GM12878 (cell line): ENCODE measurements at regions not wholly inside any gene's neighbourhood (a gene's known extent, or its start where the extent isn't known, plus 50 kb on each side); places are given as distances from the start of the nearest gene placed in this dataset.

Source experiments
- ATAC-seq: fragments of 200-7000 bp; cut with Tn5 transposase; 3 replicates; pipeline ENCODE4 v1.9.1; 2020; ENCODE audit warnings: mild to moderate bottlenecking, moderate library complexity
- BruUV-seq: library from RNA; stranded (reverse); fragments of 400-500 nt; replicated peaks from 2 replicates; lab custom pipeline; 2021; lab: Mats Ljungman, UMichigan
- CTCF ChIA-PET: fragments of 300-600 bp; sonication (Branson Sonifier 250); formaldehyde crosslinking; extraction: SDS; loops from one replicate; lab custom pipeline; 2021; ENCODE audit warnings: inconsistent platforms; lab: Yijun Ruan, JAX
- POLR2A ChIA-PET: fragments of 350-600 bp; formaldehyde crosslinking; extraction: SDS; loops from one replicate; lab custom pipeline; 2021; ENCODE audit warnings: inconsistent platforms; lab: Charles Lee
- RAD21 ChIA-PET: fragments of 300-600 bp; sonication (Branson Sonifier 250); formaldehyde crosslinking; loops from one replicate; lab custom pipeline; 2023; ENCODE audit warnings: antibody characterized with exemption; ENCODE audit not compliant: unreplicated experiment; lab: Charles Lee
- SMC1A ChIA-PET: fragments of 300-600 bp; sonication (Branson Sonifier 250); formaldehyde crosslinking; loops from one replicate; lab custom pipeline; 2023; ENCODE audit not compliant: unreplicated experiment, uncharacterized antibody; lab: Charles Lee
- DNase-seq: peaks from one replicate; pipeline ENCODE4 v3.0.0-alpha.2; 2011; ENCODE audit warnings: low read depth, low spot score
- FAIRE-seq: peaks from 3 replicates; lab custom pipeline; 2011; peaks lifted over from hg19 to GRCh38; lab: Jason Lieb, UNC
- H2AFZ ChIP-seq: 2 replicates; pipeline ENCODE4 v1.6.0; 2011; ENCODE audit warnings: low read depth, low read length, control low read depth; ENCODE audit not compliant: control insufficient read depth
- H3K27ac ChIP-seq: 2 replicates; pipeline ENCODE4 v1.5.1; 2011; ENCODE audit warnings: control low read depth; ENCODE audit not compliant: control insufficient read depth, insufficient read depth
- H3K27me3 ChIP-seq, 2 experiments: replicated peaks in 1 of 2; 2 replicates each; pipeline versions ENCODE4 v1.6.0 to v1.6.1; 2011; ENCODE audit warnings: low read length in 1 of 2; ENCODE audit not compliant: control insufficient read depth in 2 of 2, insufficient read depth in 2 of 2
- H3K36me3 ChIP-seq, 2 experiments: 2 replicates each; pipeline ENCODE4 v1.5.1; 2011; ENCODE audit warnings: low read length in 1 of 2; ENCODE audit not compliant: control insufficient read depth in 2 of 2, insufficient read depth in 2 of 2
- H3K4me1 ChIP-seq: 2 replicates; pipeline ENCODE4 v1.6.1; 2011; ENCODE audit warnings: mild to moderate bottlenecking, low read length, moderate library complexity, mixed read lengths; ENCODE audit not compliant: control insufficient read depth, insufficient read depth
- H3K4me2 ChIP-seq: 2 replicates; pipeline ENCODE4 v1.6.0; 2011; ENCODE audit warnings: control low read depth; ENCODE audit not compliant: control insufficient read depth, insufficient read depth
- H3K4me3 ChIP-seq: fragments of 200-600 bp; sonication (generic); 2 replicates; pipeline ENCODE4 v1.5.1; 2016
- H3K79me2 ChIP-seq: 2 replicates; pipeline ENCODE4 v1.6.0; 2011; ENCODE audit warnings: low read length; ENCODE audit not compliant: control insufficient read depth, insufficient read depth
- H3K9ac ChIP-seq: 2 replicates; pipeline ENCODE4 v1.8.0; 2011; ENCODE audit warnings: low read length, control low read depth, mixed read lengths; ENCODE audit not compliant: control insufficient read depth, insufficient read depth
- H3K9me3 ChIP-seq: replicated peaks from 3 replicates; pipeline ENCODE4 v1.5.1; 2011; ENCODE audit warnings: mild to moderate bottlenecking, low read length; ENCODE audit not compliant: control insufficient read depth, insufficient read depth
- H4K20me1 ChIP-seq: 2 replicates; pipeline ENCODE4 v1.6.0; 2011; ENCODE audit not compliant: control insufficient read depth, insufficient read depth
- ATF2 ChIP-seq: IDR thresholded peaks from 2 replicates; pipeline ENCODE4 v1.6.1; 2012; ENCODE audit warnings: low read length, inconsistent platforms
- ATF3 ChIP-seq: IDR thresholded peaks from 2 replicates; pipeline ENCODE4 v1.6.1; 2011; ENCODE audit warnings: low read depth, mild to moderate bottlenecking, low read length, moderate library complexity, borderline replicate concordance; ENCODE audit errors: extremely low read depth
- DPF2 ChIP-seq: fragments of 450-650 bp; IDR thresholded peaks from 2 replicates; pipeline ENCODE4 v1.6.1; 2017; ENCODE audit warnings: mild to moderate bottlenecking
- ESRRA ChIP-seq: IDR thresholded peaks from 2 replicates; pipeline ENCODE4 v1.6.1; 2012; ENCODE audit warnings: mild to moderate bottlenecking, low read length, improper control_type of control experiment
- KLF5 ChIP-seq: fragments of 450-650 bp; IDR thresholded peaks from 2 replicates; pipeline ENCODE4 v1.6.1; 2014; ENCODE audit warnings: mild to moderate bottlenecking; ENCODE audit not compliant: partially characterized antibody
- MYC ChIP-seq: IDR thresholded peaks from 2 replicates; pipeline ENCODE4 v1.6.1; 2011; ENCODE audit warnings: mild to moderate bottlenecking, low read length, moderate library complexity, inconsistent platforms; ENCODE audit not compliant: insufficient read depth, insufficient replicate concordance, insufficient read length, severe bottlenecking
- NFIC ChIP-seq: IDR thresholded peaks from 2 replicates; pipeline ENCODE4 v1.6.1; 2012; ENCODE audit warnings: low read depth, mild to moderate bottlenecking, inconsistent platforms, low read length, moderate library complexity
- NFXL1 ChIP-seq: fragments of 450-650 bp; IDR thresholded peaks from 2 replicates; pipeline ENCODE4 v1.6.1; 2017; ENCODE audit warnings: antibody characterized with exemption, mild to moderate bottlenecking, borderline replicate concordance
- NR2F1 ChIP-seq: fragments of 450-650 bp; conservative IDR thresholded peaks from 2 replicates; pipeline ENCODE4 v1.6.1; 2017; ENCODE audit warnings: mild to moderate bottlenecking
- PAX8 ChIP-seq: fragments of 450-650 bp; IDR thresholded peaks from 2 replicates; pipeline ENCODE4 v1.6.1; 2017; ENCODE audit warnings: mild to moderate bottlenecking, moderate library complexity
- STAT3 ChIP-seq: IDR thresholded peaks from 2 replicates; pipeline ENCODE4 v1.6.1; 2011; ENCODE audit warnings: low read depth, low read length, improper control_type of control experiment
- TAF1 ChIP-seq: IDR thresholded peaks from 2 replicates; pipeline ENCODE4 v1.6.1; 2011; ENCODE audit warnings: mild to moderate bottlenecking, low read depth, low read length, borderline replicate concordance
- YY1 ChIP-seq: IDR thresholded peaks from 2 replicates; pipeline ENCODE4 v1.6.1; 2011; ENCODE audit warnings: low read depth, mild to moderate bottlenecking, low read length
- ZNF592 ChIP-seq: fragments of 450-650 bp; IDR thresholded peaks from 2 replicates; pipeline ENCODE4 v1.6.1; 2017; ENCODE audit warnings: mild to moderate bottlenecking, moderate library complexity
- ZZZ3 ChIP-seq: IDR thresholded peaks from 2 replicates; pipeline ENCODE4 v1.6.1; 2011; ENCODE audit warnings: low read depth; ENCODE audit not compliant: control insufficient read depth, insufficient read length
- WGBS: methylation state at CpG from one replicate; pipeline ENCODE4 v1.1.6; 2016; ENCODE audit warnings: low lambda C conversion rate; ENCODE audit not compliant: insufficient replicate concordance, insufficient coverage; ENCODE audit errors: missing lambda C conversion rate; 5-methylcytosine and 5-hydroxymethylcytosine counted together
- in situ Hi-C: fragments of 300-500 bp; cut with MboI; formaldehyde crosslinking; loops from 9 replicates; pipeline ENCODE4 v1.14.3; 2018; ENCODE audit warnings: mixed read lengths
- intact Hi-C: fragments of 100-400 bp; cut with micrococcal nuclease; formaldehyde crosslinking; loops from one replicate; pipeline ENCODE4 v1.14.2; 2022; ENCODE audit not compliant: unreplicated experiment

DNA sequence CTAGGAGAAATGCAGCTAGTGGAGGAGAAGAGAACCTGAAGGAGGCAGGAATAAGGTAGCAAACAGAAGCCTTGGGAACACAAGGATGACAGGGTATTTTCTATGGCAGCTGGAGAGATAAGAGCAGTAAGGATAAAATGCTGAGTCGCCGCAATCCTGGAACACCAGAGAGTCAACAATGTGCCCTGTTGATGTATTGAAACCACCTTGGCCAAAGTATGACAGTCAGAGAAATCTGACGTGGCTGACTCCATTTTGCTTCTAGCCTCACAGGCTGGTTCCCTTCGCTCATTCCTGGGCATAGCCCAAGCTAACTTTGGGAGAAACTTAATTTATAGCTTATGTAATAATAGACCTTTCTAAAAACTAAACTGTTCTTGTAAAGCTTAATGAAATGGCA, 56.6 kb upstream of the C4orf54 start:
- SMC1A ChIA-PET: interaction anchor here (0.8 to 1.4 kb wide), 3 partner anchors 13 to 183 kb away, joined by 3 read pairs; no protein-coding TSS in a partner anchor
- DNase-seq (no peak), ATAC-seq (no peak), FAIRE-seq (no peak)
- Histone ChIP-seq H2AFZ (no peak overlapping the region), H3K4me3 (no peak overlapping the region), H3K9me3 (no peaks in the 10 kb centered on the region), H3K27ac (no peak overlapping the region), H3K9ac (no peak overlapping the region), H4K20me1 (no peaks in the 10 kb centered on the region), H3K36me3 (no peaks in the 10 kb centered on the region), H3K27me3 (no peaks in the 10 kb centered on the region; a peak in 1 of 4 replicates), H3K4me2 (no peak overlapping the region), H3K79me2 (no peaks in the 10 kb centered on the region), H3K4me1 (no peaks in the 10 kb centered on the region)
- WGBS: 21% methylated on average over 4 of the region's 4 CpGs
- CTCF ChIA-PET: no interaction called here
- POLR2A ChIA-PET: no interaction called here
- in situ Hi-C loops: no loop called here
- TF ChIP-seq ATF3 (no peak), ATF2 (no peak), NR2F1 (no peak), TAF1 (no peak), YY1 (no peak), ESRRA (no peak), KLF5 (no peak), MYC (no peak), NFIC (no peak), DPF2 (no peak), ZNF592 (no peak), NFXL1 (no peak), PAX8 (no peak), STAT3 (no peak), ZZZ3 (no peak)
- no TSS peak for BruUV-seq
- RAD21 ChIA-PET: no interaction called here
- intact Hi-C loops: no loop called here
